CD4-positive, alpha-beta T cell (primary cell): ENCODE measurements at regions not wholly inside any gene's neighbourhood (a gene's known extent, or its start where the extent isn't known, plus 50 kb on each side); places are given as distances from the start of the nearest gene placed in this dataset.

ENCODE experiments used
- ATAC-seq: fragments of 200-7000 bp; cut with Tn5 transposase; one replicate; pipeline ENCODE4 v1.10.0; 2022; ENCODE audit warnings: mild to moderate bottlenecking; ENCODE audit not compliant: poor library complexity
- CTCF ChIA-PET: fragments of 350-600 bp; sonication (Branson Sonifier 250); formaldehyde crosslinking; loops from one replicate; lab custom pipeline; 2021; ENCODE audit warnings: antibody characterized with exemption, inconsistent platforms; lab: Charles Lee
- POLR2A ChIA-PET: fragments of 350-600 bp; sonication (Branson Sonifier 250); formaldehyde crosslinking; loops from one replicate; lab custom pipeline; 2021; ENCODE audit warnings: antibody characterized with exemption, inconsistent platforms; lab: Charles Lee
- DNase-seq, 14 experiments: peaks; one replicate each; pipeline ENCODE4 v3.0.0-alpha.2; 2013 to 2020; ENCODE audit warnings: mixed read lengths in 2 of 14
- H3K27ac ChIP-seq, 2 donors: one replicate each; pipeline versions ENCODE4 v1.5.1 to v1.7.0; 2013; ENCODE audit warnings: low read length in 2 of 2, low read depth in 1 of 2, mild to moderate bottlenecking in 1 of 2
- H3K27me3 ChIP-seq, 2 experiments: 1 replicate in 1 of 2; 2 replicates in 1 of 2; pipeline versions ENCODE4 v1.6.1 to v1.7.0; 2013; ENCODE audit warnings: low read length in 2 of 2, control low read depth in 1 of 2, mild to moderate bottlenecking in 1 of 2, moderate library complexity in 1 of 2; ENCODE audit not compliant: insufficient read depth in 2 of 2, control insufficient read depth in 1 of 2
- H3K36me3 ChIP-seq: one replicate; pipeline ENCODE4 v1.6.1; 2013; ENCODE audit warnings: low read length, control low read depth; ENCODE audit not compliant: insufficient read depth
- H3K4me1 ChIP-seq: one replicate; pipeline ENCODE4 v1.6.1; 2013; ENCODE audit warnings: low read length, control low read depth; ENCODE audit not compliant: insufficient read depth
- H3K4me3 ChIP-seq: one replicate; pipeline ENCODE4 v1.5.1; 2013; ENCODE audit warnings: mild to moderate bottlenecking, low read length, moderate library complexity
- H3K9me3 ChIP-seq, 2 experiments: 1 replicate in 1 of 2; 2 replicates in 1 of 2; pipeline versions ENCODE4 v1.6.1 to v1.7.0; 2013; ENCODE audit warnings: low read length in 2 of 2, mild to moderate bottlenecking in 2 of 2, control low read depth in 1 of 2, moderate library complexity in 1 of 2; ENCODE audit not compliant: control insufficient read depth in 1 of 2, insufficient read depth in 1 of 2
- H3K27ac Mint-ChIP-seq: one replicate; pipeline ENCODE4 v1.8.0; 2020; ENCODE audit warnings: mixed read lengths
- H3K27me3 Mint-ChIP-seq: one replicate; pipeline ENCODE4 v1.8.0; 2021; ENCODE audit warnings: mixed read lengths
- H3K36me3 Mint-ChIP-seq: one replicate; pipeline ENCODE4 v1.8.0; 2021; ENCODE audit warnings: low read depth, mixed read lengths
- H3K4me1 Mint-ChIP-seq: one replicate; pipeline ENCODE4 v1.8.0; 2021; ENCODE audit warnings: low read depth, mixed read lengths
- H3K4me3 Mint-ChIP-seq: one replicate; pipeline ENCODE4 v1.8.0; 2020; ENCODE audit warnings: mild to moderate bottlenecking, mixed read lengths
- H3K9me3 Mint-ChIP-seq: one replicate; pipeline ENCODE4 v1.8.0; 2020; ENCODE audit warnings: mixed read lengths
- intact Hi-C, 2 experiments: fragments of 100-400 bp; cut with DNase I in 1 of 2; cut with micrococcal nuclease in 1 of 2; formaldehyde crosslinking; loops; one replicate each; pipeline versions ENCODE4 v1.15.1 to v1.9.0; 2023 to 2025; cut with DNase I, micrococcal nuclease
- TF ChIP-seq, protein P1 (sequence below): fragments of 200-600 bp; IDR thresholded peaks from one replicate; pipeline ENCODE4 v1.8.0; 2022; ENCODE audit warnings: antibody characterized with exemption, mild to moderate bottlenecking

DNA sequence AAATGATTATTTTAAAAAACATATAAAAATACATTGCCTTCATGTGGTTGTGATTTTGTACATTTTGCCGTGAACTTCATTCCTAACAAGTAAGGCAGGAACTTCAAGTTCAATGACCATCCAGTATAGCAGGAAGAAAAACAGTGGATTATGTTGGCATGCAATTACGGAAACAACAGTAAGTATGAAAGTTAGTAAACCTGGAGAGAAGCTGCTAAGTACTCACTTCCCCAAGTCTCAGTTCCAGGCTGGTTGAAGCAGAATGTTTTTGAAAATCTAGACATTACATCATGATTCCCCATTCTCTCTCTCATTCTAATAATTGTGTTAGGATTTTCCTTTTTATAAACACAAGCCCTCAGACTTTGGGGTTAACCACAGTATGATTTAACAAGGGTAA, 987.1 kb upstream of the KLHL29 start:
- H3K27me3 ChIP-seq = no peaks in the 10 kb centered on the region
- Mint-ChIP-seq H3K36me3 (no peaks in the 10 kb centered on the region), H3K9me3 (peaks cover 4% of the 10 kb centered on the region), H3K27me3 (no peaks in the 10 kb centered on the region), H3K27ac (no peak overlapping the region), H3K4me3 (no peak overlapping the region), H3K4me1 (no peaks in the 10 kb centered on the region)
- no peak overlapping the region for H3K4me3 ChIP-seq
- H3K9me3 ChIP-seq = no peaks in the 10 kb centered on the region
- TF ChIP-seq, protein P1, sequence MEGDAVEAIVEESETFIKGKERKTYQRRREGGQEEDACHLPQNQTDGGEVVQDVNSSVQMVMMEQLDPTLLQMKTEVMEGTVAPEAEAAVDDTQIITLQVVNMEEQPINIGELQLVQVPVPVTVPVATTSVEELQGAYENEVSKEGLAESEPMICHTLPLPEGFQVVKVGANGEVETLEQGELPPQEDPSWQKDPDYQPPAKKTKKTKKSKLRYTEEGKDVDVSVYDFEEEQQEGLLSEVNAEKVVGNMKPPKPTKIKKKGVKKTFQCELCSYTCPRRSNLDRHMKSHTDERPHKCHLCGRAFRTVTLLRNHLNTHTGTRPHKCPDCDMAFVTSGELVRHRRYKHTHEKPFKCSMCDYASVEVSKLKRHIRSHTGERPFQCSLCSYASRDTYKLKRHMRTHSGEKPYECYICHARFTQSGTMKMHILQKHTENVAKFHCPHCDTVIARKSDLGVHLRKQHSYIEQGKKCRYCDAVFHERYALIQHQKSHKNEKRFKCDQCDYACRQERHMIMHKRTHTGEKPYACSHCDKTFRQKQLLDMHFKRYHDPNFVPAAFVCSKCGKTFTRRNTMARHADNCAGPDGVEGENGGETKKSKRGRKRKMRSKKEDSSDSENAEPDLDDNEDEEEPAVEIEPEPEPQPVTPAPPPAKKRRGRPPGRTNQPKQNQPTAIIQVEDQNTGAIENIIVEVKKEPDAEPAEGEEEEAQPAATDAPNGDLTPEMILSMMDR = no peak
- H3K36me3 ChIP-seq = no peaks in the 10 kb centered on the region
- ChIA-PET POLR2A (no interaction called here), CTCF (no interaction called here)
- intact Hi-C loops = no loop called here
- H3K27ac ChIP-seq = no peak overlapping the region
- no peaks in the 10 kb centered on the region for H3K4me1 ChIP-seq
- ATAC-seq (no peak), DNase-seq (no peak)

DNA sequence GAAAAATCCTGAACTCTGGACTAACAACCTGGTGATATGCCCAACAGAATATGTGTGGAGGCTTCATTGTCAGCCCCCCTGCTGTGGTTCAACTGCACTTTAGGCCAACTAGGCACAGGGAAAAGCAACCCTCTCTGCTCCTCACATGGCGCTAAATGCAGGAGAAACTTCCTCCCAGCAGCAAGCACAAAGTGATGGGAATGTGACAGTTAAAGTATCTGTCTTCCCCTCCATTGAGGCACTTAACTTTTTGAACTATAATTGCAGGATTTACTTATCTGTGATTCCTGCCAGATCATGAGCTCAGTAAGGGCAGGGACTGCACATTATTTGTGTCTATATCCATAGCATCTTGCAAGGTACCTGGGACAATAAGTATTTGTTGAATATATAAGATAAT, 981.2 kb upstream of the KLHL29 start:
- Mint-ChIP-seq H3K36me3 (no peaks in the 10 kb centered on the region), H3K27ac (no peak overlapping the region)
- CTCF ChIA-PET = no interaction called here

DNA sequence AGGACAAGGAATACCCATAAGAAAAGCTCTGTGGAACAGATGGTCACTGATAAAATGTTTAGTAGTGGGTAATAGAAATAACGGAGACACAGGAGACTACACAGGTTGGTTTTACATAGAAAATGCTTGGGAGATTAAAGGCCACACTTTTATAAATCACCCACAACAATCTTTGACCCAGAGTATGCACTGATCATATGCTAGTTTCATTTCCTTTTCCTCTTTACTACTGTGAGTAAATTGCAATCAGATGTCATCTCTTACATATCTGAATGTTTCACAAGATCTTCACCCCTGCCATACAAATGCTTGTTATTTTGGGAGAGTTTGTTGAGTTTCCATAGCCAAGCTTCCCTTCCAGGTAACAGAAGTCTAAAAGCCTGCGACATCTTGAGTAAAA, 978.4 kb upstream of the KLHL29 start:
- Mint-ChIP-seq H3K4me1 (no peaks in the 10 kb centered on the region), H3K9me3 (peaks cover 6% of the 10 kb centered on the region), H3K27me3 (no peaks in the 10 kb centered on the region), H3K36me3 (no peaks in the 10 kb centered on the region), H3K4me3 (no peak overlapping the region), H3K27ac (no peak overlapping the region)
- no peak overlapping the region for H3K4me3 ChIP-seq
- no peaks in the 10 kb centered on the region for H3K36me3 ChIP-seq
- intact Hi-C loops = no loop called here
- DNase-seq (no peak), ATAC-seq (no peak)
- ChIA-PET CTCF (no interaction called here), POLR2A (no interaction called here)
- TF ChIP-seq, protein P1 = no peak
- H3K27ac ChIP-seq = no peak overlapping the region
- H3K27me3 ChIP-seq = no peaks in the 10 kb centered on the region
- no peaks in the 10 kb centered on the region for H3K9me3 ChIP-seq
- no peaks in the 10 kb centered on the region for H3K4me1 ChIP-seq

More for the DNA sequence above, 981.2 kb upstream of the KLHL29 start:
- POLR2A ChIA-PET = no interaction called here
- ATAC-seq (no peak), DNase-seq (no peak)
- Mint-ChIP-seq H3K4me1 (no peaks in the 10 kb centered on the region), H3K27me3 (no peaks in the 10 kb centered on the region), H3K4me3 (no peak overlapping the region), H3K9me3 (peaks cover 8% of the 10 kb centered on the region)
- Histone ChIP-seq H3K4me3 (no peak overlapping the region), H3K27me3 (no peaks in the 10 kb centered on the region), H3K9me3 (no peaks in the 10 kb centered on the region), H3K27ac (no peak overlapping the region), H3K36me3 (no peaks in the 10 kb centered on the region), H3K4me1 (no peaks in the 10 kb centered on the region)
- intact Hi-C loops = no loop called here
- TF ChIP-seq, protein P1 = no peak
